Brain pericyte (primary cell): ENCODE measurements at regions not wholly inside any gene's neighbourhood (a gene's known extent, or its start where the extent isn't known, plus 50 kb on each side); places are given as distances from the start of the nearest gene placed in this dataset.

Source experiments
- DNase-seq: peaks from one replicate; pipeline ENCODE4 v3.0.0-alpha.2; 2012; ENCODE audit warnings: low read depth, low spot score

- no peak for DNase-seq
Measured at GRCh38 chr16:65688301-65688700, 566.4 kb upstream of the CDH11 start.

- DNase-seq = no peak
Measured at GRCh38 chr16:65684230-65684629, 562.4 kb upstream of the CDH11 start.

- DNase-seq = no peak
Measured at GRCh38 chr16:65681406-65681805, 559.5 kb upstream of the CDH11 start.

GRCh38 chr16:65679785-65680184 lies 557.9 kb upstream of the CDH11 start:
- DNase-seq = no peak

GRCh38 chr16:65675161-65675560 lies 553.3 kb upstream of the CDH11 start:
- no peak for DNase-seq

- no peak for DNase-seq
Measured at GRCh38 chr16:65672960-65673359, 551.1 kb upstream of the CDH11 start.

- DNase-seq = no peak
Measured at GRCh38 chr16:65671071-65671470, 549.2 kb upstream of the CDH11 start.

GRCh38 chr16:65668064-65668595 lies 546.3 kb upstream of the CDH11 start:
- DNase-seq = no peak

GRCh38 chr16:65667011-65667578 lies 545.2 kb upstream of the CDH11 start:
- no peak for DNase-seq

GRCh38 chr16:65666132-65666941 lies 544.5 kb upstream of the CDH11 start:
- no peak for DNase-seq

- no peak for DNase-seq
Measured at GRCh38 chr16:65665586-65665985, 543.7 kb upstream of the CDH11 start.

- DNase-seq = no peak
Measured at GRCh38 chr16:65663774-65664173, 541.9 kb upstream of the CDH11 start.

- no peak for DNase-seq
Measured at GRCh38 chr16:65662256-65662655, 540.4 kb upstream of the CDH11 start.

GRCh38 chr16:65661558-65661957 lies 539.7 kb upstream of the CDH11 start:
- no peak for DNase-seq

GRCh38 chr16:65660390-65660789 lies 538.5 kb upstream of the CDH11 start:
- no peak for DNase-seq

- no peak for DNase-seq
Measured at GRCh38 chr16:65659758-65660157, 537.9 kb upstream of the CDH11 start.

GRCh38 chr16:65658787-65659220 lies 536.9 kb upstream of the CDH11 start:
- no peak for DNase-seq

GRCh38 chr16:65658349-65658748 lies 536.5 kb upstream of the CDH11 start:
- no peak for DNase-seq

- no peak for DNase-seq
Measured at GRCh38 chr16:65657556-65657955, 535.7 kb upstream of the CDH11 start.

GRCh38 chr16:65657071-65657494 lies 535.2 kb upstream of the CDH11 start:
- DNase-seq = no peak

- DNase-seq = no peak
Measured at GRCh38 chr16:65655802-65656201, 533.9 kb upstream of the CDH11 start.

- no peak for DNase-seq
Measured at GRCh38 chr16:65648101-65648500, 526.2 kb upstream of the CDH11 start.

- no peak for DNase-seq
Measured at GRCh38 chr16:65644821-65645220, 523.0 kb upstream of the CDH11 start.
